ENCODE measurements at regions not wholly inside any gene's neighbourhood (a gene's known extent, or its start where the extent isn't known, plus 50 kb on each side); places are given as distances from the start of the nearest gene placed in this dataset.

- H3K4me1 Mint-ChIP-seq, result peaks cover 10 to 13% of the 10 kb centered on the region in 2 experiments
- Histone ChIP-seq H3K27me3 (ENCODE audit: insufficient read depth, low read length) (no peaks in the 10 kb centered on the region; the same call in 1 of the 2 replicates), H3K18ac (ENCODE audit: insufficient read length, low read depth, low read length) (no peak overlapping the region), H3K79me1 (ENCODE audit: insufficient read depth, low read depth, low read length, poor library complexity, severe bottlenecking) (no peaks in the 10 kb centered on the region), H3K4me2 (ENCODE audit: insufficient read depth, insufficient read length, low read length) (no peak overlapping the region), H2BK120ac (ENCODE audit: low read depth, low read length, poor library complexity, severe bottlenecking) (no peak overlapping the region), H4K20me1 (ENCODE audit: control insufficient read depth, insufficient read depth, insufficient read length) (no peaks in the 10 kb centered on the region), H2BK5ac (ENCODE audit: insufficient read length, low read length) (no peak overlapping the region), H3K79me2 (ENCODE audit: insufficient read depth, low read length) (no peaks in the 10 kb centered on the region), H4K91ac (ENCODE audit: insufficient read length, low read depth, low read length) (no peak overlapping the region), H3K4me1 (ENCODE audit: insufficient read depth, low read length) (no peaks in the 10 kb centered on the region), H3T11ph (ENCODE audit: low read length) (no peak overlapping the region), H4K5ac (ENCODE audit: insufficient read length, low read depth, low read length) (no peak overlapping the region), H3K56ac (ENCODE audit: insufficient read length, low read depth, low read length) (no peak overlapping the region), H3K23ac (ENCODE audit: insufficient read length, low read depth, low read length) (no peak overlapping the region), H3K14ac (ENCODE audit: insufficient read depth, low read length) (no peak overlapping the region), H3K4ac (ENCODE audit: low read depth, low read length) (no peak overlapping the region), H2BK15ac (ENCODE audit: low read depth, low read length) (no peak overlapping the region), H3K27ac (ENCODE audit: insufficient read length, low read depth, low read length) (no peak overlapping the region), H2BK12ac (ENCODE audit: insufficient read length, low read depth, low read length) (no peak overlapping the region), H2AFZ (ENCODE audit: low read length) (no peak overlapping the region), H4K8ac (replicated peaks; ENCODE audit: insufficient read length, low read depth, low read length) (no peak overlapping the region), H2AK5ac (ENCODE audit: insufficient read length, low read length) (no peak overlapping the region), H3K9ac (ENCODE audit: extremely low read depth, insufficient read length, low read length) (no peak overlapping the region), H2BK20ac (ENCODE audit: low read depth, low read length, poor library complexity, severe bottlenecking) (no peak overlapping the region), H3K9me3 (ENCODE audit: control insufficient read depth, low read depth, low read length) (no peaks in the 10 kb centered on the region), H3K23me2 (ENCODE audit: insufficient read length, low read depth, low read length, poor library complexity, severe bottlenecking) (no peaks in the 10 kb centered on the region)
- peaks cover 8 to 10% of the 10 kb centered on the region in 2 experiments for H3K9me3 Mint-ChIP-seq
- peaks cover 0 to 4% (median 0%) of the 10 kb centered on the region in 3 experiments; a peak in 2 of 7 replicates for H3K36me3 Mint-ChIP-seq (ENCODE audit: insufficient read depth in 1 of 3, low read depth in 3 of 3)
- DNase-seq, result no peak
- TF ChIP-seq CTCF (conservative IDR thresholded peaks at IDR 0.05), result no peak
- no peak overlapping the region for H3K4me3 Mint-ChIP-seq
- H3K27me3 Mint-ChIP-seq (ENCODE audit: low read depth), result peaks cover 6% of the 10 kb centered on the region
- H3K27ac Mint-ChIP-seq, result no peak overlapping the region
- no CpG with 5 or more reads among the region's 2 CpGs for WGBS (ENCODE audit: extremely low coverage, insufficient read length, low lambda C conversion rate)
These were observed 66.9 kb upstream of the GSC start for GRCh38 chr14:94836849-94837248.

Measured in H9 (cell line).